ENCODE measurements at regions not wholly inside any gene's neighbourhood (a gene's known extent, or its start where the extent isn't known, plus 50 kb on each side); places are given as distances from the start of the nearest gene placed in this dataset.

DNA sequence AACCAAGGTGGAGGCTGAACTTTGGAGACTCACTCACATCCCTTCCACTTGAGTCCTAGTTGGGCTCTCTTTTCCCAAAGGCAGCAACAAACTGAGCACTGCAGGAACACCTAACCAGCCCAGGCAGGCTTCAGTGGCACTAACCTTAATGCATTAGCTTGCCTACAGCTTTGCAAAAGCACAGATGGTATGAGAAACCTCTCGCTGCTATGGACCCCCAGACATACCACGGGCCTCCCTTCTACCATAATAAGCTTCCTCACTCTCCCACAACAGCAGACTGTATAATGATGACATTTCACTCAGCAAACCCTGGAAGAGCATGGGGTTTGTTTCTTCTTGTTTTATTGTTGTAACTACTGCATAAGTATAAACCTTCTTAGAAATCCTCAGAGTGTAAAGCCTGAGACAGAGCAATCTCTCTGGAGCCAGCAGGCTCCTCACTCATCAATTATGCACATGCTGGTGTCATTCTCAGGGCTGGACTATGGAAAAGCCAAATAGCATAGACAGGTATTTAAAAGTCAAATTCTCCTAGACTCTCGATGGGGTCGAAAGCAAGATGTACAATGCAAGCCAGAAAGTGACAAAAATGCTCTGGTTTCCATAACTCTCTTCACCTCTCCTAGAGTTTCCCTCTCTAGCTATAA, 167.6 kb downstream of the NXPE2 start:
- BruUV-seq (replicated peaks) = no TSS peak
- Histone ChIP-seq H3K27me3 (ENCODE audit: control insufficient read depth, insufficient read depth, low read length) (no peaks in the 10 kb centered on the region; the same call in 1 of the 2 replicates), H3K9me3 (ENCODE audit: control insufficient read depth, insufficient read depth, low read depth, low read length) (no peaks in the 10 kb centered on the region), H3K4me1 (ENCODE audit: control insufficient read depth, insufficient read depth, low read length) (no peaks in the 10 kb centered on the region), H3K36me3 (ENCODE audit: control insufficient read depth, insufficient read depth, low read length) (no peaks in the 10 kb centered on the region), H3K27ac (ENCODE audit: low read length) (no peak overlapping the region), H3K4me3 (ENCODE audit: low read depth in 2 of 2, low read length in 2 of 2) (no peak overlapping the region)
- intact Hi-C loops (cut with micrococcal nuclease; ENCODE audit: unreplicated experiment) (no loop called here), in situ Hi-C loops (cut with HindIII; ENCODE audit: low pct_unique_long_range_greater_than_20kb, low sequenced_read_pairs) (no loop called here)
- ChIA-PET CTCF (no interaction called here), POLR2A (no interaction called here)
- no peak for ATAC-seq
- TF ChIP-seq REST (IDR thresholded peaks at IDR 0.05; ENCODE audit: insufficient read depth in 1 of 2, low read depth in 2 of 2, low read length in 1 of 2) (no peak), POLR2AphosphoS5 (IDR thresholded peaks at IDR 0.05; ENCODE audit: low read depth, low read length) (no peak), SIN3A (IDR thresholded peaks at IDR 0.05; ENCODE audit: borderline replicate concordance, insufficient read depth, low read depth, low read length) (no peak), CTCF (IDR thresholded peaks at IDR 0.05) (no peak), TCF7L2 (IDR thresholded peaks at IDR 0.05; ENCODE audit: low read depth, low read length) (no peak)
- no peak for DNase-seq (ENCODE audit: low read depth, low spot score)

DNA sequence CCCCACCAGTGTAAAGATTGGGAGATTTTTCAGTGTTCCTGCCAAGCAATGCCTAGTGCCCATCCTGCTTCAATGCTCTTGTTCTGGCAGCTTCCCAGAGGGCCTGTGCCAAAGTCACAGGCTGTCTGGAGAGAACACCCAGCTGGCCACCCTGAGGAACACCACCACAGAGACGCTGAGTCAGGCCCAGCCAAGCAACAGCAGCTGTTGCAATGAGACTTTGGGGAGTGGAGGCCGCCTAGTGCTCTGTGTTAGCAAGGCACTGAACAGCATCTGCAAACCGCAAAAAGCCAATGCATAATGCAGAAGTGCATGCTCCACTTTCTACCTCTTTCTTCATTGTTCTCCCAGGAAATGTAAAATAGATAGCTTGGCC, 168.1 kb downstream of the NXPE2 start:
- Histone ChIP-seq H3K9me3 (ENCODE audit: control insufficient read depth, insufficient read depth, low read depth, low read length) (no peaks in the 10 kb centered on the region), H3K36me3 (ENCODE audit: control insufficient read depth, insufficient read depth, low read length) (no peaks in the 10 kb centered on the region), H3K27ac (ENCODE audit: low read length) (no peak overlapping the region), H3K4me1 (ENCODE audit: control insufficient read depth, insufficient read depth, low read length) (no peaks in the 10 kb centered on the region), H3K4me3 (ENCODE audit: low read depth in 2 of 2, low read length in 2 of 2) (no peak overlapping the region), H3K27me3 (ENCODE audit: control insufficient read depth, insufficient read depth, low read length) (no peaks in the 10 kb centered on the region; the same call in 1 of the 2 replicates)
- in situ Hi-C loops (cut with HindIII; ENCODE audit: low pct_unique_long_range_greater_than_20kb, low sequenced_read_pairs) = no loop called here
- ChIA-PET CTCF (no interaction called here), POLR2A (no interaction called here)
- no peak for DNase-seq (ENCODE audit: low read depth, low spot score)
- intact Hi-C loops (cut with micrococcal nuclease; ENCODE audit: unreplicated experiment) = no loop called here
- BruUV-seq (replicated peaks) = no TSS peak
- TF ChIP-seq TCF7L2 (IDR thresholded peaks at IDR 0.05; ENCODE audit: low read depth, low read length) (no peak), SIN3A (IDR thresholded peaks at IDR 0.05; ENCODE audit: borderline replicate concordance, insufficient read depth, low read depth, low read length) (no peak), REST (IDR thresholded peaks at IDR 0.05; ENCODE audit: insufficient read depth in 1 of 2, low read depth in 2 of 2, low read length in 1 of 2) (no peak), CTCF (IDR thresholded peaks at IDR 0.05) (no peak), POLR2AphosphoS5 (IDR thresholded peaks at IDR 0.05; ENCODE audit: low read depth, low read length) (no peak)
- ATAC-seq = no peak

Measured in Panc1 (cell line).